ENCODE measurements at regions not wholly inside any gene's neighbourhood (a gene's known extent, or its start where the extent isn't known, plus 50 kb on each side); places are given as distances from the start of the nearest gene placed in this dataset.
"Not testable (repeated sequence)": the region's sequence is repeated elsewhere in the genome, so short reads cannot be mapped to it uniquely, and the experiment has no call there.

DNA sequence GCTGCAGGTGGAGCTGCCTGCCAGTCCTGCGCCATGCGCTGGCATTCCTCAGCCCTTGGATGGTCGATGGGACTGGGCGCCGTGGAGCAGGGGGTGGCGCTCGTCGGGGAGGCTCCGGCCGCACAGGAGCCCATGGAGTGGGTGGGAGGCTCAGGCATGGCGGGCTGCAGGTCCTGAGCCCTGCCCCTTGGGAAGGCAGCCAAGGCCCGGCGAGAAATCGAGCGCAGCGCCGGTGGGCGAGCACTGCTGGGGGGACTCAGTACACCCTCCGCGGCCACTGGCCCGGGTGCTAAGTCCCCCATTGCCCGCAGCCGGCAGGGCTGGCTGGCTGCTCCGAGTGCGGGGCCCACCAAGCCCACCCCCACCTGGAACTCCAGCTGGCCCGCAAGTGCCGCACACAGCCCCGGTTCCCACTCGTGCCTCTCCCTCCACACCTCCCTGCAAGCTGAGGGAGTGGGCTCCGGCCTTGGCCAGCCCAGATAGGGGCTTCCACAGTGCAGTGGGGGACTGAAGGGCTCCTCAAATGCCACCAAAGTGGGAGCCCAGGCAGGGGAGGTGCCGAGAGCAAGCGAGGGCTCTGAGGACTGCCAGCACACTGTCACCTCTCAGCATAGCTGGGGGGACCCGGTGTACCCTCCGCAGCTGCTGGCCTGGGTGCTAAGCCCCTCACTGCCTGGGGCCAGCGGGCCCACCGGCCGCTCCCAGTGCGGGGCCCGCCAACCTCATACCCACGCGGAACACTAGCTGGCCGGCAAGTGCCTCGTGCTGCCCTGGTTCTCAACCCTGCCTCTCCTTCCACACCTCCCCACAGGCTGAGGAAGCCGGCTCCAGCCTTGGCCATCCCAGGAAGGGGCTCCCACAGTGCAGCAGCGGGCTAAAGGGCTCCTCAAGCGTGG, 742.7 kb downstream of the SOCS6 start:
- DNase-seq, result not testable (repeated sequence)

DNA sequence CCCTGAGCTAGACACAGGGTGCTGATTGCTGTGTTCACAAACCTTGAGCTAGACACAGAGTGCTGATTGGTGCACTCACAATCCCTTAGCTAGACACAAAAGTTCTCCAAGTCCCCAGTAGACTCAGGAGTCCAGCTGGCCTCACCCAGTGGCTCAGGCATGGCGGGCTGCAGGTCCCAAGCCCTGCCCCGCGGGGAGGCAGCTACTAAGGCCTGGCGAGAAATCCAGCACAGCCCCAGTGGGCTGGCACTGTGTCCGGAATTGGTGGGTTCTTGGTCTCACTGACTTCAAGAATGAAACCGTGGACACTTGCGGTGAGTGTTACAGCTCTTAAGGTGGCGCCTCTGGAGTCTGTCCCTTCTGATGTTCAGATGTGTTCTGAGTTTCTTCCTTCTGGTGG, 741.2 kb downstream of the SOCS6 start:
- DNase-seq, result not testable (repeated sequence)

DNA sequence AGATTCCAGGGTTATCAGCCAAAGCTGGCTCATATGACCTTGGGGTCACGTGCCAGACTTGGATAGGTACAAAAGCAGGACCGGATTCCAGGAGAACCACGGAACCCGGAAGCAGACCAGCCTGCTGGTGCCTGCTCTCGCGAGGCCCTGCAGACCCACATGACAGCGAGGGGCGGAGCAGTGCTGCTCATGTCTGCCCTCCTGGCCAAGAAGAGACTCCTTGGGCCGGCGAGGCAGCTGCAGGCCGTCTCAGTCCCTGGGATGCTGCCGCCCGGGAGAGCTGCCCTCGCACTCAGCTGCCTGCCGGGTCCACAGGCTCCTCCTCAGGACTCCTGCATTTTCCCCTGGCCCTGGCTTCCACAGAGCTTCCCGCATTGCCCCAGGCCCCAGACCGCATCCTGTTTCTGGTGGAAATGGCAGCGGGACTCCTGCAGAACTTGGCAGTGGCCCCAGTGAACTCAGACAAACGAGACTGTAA, 739.5 kb downstream of the SOCS6 start:
- no peak for DNase-seq

DNA sequence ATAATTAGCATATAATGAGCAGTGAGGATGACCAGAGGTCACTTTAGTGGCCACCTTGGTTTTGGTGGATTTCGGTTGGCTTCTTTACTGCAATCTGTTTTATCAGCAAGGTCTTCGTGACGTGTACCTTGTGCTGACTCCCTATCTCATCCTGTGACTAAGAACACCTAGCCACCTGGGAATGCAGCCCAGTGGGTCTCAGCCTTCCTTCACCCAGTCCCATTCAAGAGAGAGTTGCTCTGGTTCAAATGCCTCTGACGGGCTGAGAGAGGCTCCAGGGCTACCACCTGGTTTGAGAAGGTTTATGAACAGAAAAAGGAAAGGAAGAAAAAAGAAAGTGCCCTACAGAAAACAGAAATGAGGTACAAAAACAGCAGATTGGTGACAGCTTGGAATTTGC, 738.7 kb downstream of the SOCS6 start:
- DNase-seq, result no peak

- no peak for DNase-seq
Observed at GRCh38 chr18:71025505-71026225, 736.8 kb downstream of the SOCS6 start.

- DNase-seq, result no peak
Observed at GRCh38 chr18:71022389-71022788, 733.5 kb downstream of the SOCS6 start.

DNA sequence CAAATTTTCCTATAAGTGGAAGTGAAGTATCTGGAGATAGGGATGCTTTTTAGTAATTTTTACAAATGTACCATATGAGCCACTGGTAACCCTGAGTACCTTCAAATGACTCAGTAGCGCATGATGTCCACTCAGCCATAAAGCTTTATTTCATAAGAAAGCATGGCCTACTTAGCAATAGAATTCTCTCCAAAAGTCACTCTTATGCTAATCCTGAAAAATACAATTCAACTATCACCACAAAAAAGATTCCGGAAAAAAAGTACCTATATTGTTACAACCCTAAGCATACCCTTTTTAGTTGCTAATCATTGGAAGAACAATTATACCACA, 732.2 kb downstream of the SOCS6 start:
- no peak for DNase-seq

- DNase-seq, result no peak
Observed at GRCh38 chr18:71020342-71021029, 731.6 kb downstream of the SOCS6 start.

DNA sequence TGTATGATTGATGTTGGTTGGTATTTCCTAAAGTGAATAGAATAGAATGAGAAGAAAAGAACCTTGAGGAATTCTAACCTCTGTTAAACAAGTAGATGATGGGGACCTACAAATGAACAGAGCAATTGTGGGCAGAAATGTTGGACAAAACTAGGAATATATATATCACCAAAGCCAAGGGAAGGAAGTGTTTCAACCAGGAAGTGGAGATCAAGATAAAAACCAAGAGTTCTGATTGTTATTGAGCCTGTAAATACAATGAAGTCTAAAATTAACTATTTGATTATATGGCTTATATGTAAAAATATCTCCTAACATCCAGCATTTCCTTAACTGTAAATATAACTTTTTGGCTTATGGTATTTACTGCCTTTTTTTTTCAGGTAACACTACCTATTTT, 730.0 kb downstream of the SOCS6 start:
- DNase-seq, result no peak

DNA sequence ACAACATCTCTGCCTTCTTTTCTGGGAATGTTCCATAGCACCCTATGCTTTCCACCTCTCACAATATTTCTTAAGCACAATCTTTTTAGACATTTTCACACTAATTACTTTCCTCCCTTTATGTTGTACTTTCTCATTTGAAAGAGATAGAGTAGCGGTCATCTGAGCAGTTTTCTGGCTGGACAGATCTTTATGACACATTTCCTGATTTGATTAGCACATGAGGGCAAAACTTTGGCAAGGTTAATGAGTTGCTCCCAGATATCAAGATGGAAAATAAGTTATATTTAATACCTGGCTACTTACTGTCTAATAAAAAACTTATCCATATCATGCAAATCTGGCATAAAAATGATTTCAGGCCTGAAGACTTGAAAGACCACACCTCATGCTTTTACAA, 723.9 kb downstream of the SOCS6 start:
- no peak for DNase-seq

DNA sequence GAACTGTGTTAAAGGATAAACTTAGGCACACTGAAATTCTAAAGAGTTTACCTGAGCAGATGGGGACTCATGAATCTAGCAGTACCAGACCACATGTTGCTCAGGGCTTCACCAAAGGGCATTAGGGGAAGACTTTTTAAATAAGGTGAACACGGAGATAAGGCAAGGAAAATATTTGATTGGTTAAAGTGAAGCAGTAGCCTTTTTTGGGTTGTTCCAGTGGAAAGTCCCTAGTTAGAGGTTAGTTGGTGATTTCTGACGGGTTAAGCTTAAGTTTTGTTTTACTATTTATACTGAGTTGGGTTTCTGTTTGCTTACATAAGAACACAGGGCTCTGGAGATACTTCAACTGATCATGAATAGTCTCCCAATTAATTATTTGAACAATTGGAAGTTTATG, 722.5 kb downstream of the SOCS6 start:
- DNase-seq, result no peak

GRCh38 chr18:71008257-71008656, 719.4 kb downstream of the SOCS6 start:
- DNase-seq, result no peak

DNA sequence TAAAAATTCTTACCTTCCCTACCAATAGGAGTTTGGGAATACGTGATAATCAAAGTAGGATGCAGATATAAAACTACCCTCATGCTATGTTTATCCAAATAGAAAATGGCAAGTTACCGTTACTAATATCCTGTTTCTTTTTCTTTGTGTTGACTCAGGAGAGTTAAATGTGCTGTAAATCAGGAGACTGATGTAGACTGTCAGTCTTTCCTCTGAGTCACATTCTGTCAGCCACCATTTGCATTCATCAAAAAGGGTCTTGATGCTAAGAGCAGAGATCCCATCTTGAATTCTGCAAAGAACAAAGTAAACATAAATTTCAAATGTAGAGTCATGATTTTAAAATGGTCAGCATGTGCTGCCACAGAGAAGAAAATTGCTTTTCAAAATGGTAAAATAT, 712.8 kb downstream of the SOCS6 start:
- no peak for DNase-seq

- DNase-seq, result no peak
Observed at GRCh38 chr18:70998490-70998889, 709.6 kb downstream of the SOCS6 start.

DNA sequence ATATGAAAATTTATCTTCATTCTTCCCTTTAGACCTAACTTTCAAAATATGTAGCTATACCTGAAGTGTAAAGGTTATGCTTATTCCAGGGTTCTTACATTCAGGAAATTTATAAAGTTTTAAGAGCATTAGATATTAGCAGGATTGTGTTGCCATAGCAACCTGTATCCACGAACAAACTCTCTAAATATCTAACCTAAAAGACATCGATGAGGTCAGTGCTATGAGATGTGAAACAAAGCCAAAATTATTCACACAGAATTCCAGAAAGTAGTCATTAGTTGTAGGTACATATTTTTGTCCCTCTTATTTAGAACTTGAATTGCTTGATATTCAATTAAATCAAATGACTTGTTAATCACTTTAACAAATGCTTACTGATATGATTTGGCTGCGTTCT, 705.3 kb downstream of the SOCS6 start:
- DNase-seq, result no peak

DNA sequence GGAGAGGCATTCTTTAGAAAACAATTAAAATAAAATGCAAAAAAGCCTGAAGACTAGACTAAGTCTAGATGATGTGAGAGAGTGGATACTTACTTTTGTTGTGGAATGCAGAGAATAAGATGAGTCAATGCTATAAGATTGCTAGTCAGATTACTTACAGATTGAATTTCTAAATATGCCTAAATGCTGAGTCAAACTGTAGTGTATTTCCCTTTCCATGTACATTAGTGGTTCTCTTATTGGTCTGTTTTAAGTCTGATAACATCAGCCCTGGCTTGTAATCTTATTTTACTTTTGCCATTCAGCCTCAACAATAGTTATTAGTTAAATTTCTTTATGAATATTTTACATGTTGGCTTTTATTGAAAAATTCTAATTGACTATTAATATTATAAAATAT, 702.7 kb downstream of the SOCS6 start:
- no peak for DNase-seq

DNA sequence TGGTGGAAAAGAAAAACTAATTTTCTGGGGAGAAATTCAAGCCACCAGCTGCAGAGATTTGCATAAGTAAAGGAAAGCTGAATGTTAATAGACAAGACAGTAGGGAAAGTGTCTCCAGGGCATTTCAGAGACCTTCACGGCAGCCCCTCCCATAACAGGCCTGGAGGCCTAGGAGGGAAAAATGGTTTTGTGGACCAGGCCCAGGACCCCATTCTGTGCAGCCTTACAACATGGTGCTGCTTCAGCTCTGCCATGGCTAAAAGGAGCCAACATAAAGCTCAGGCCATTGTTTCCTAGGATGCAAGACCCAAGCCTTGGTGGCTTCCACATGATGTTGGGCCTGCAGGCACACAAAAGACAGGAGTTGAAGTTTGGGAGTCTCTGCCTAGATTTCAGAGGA, 697.1 kb downstream of the SOCS6 start:
- no peak for DNase-seq

DNA sequence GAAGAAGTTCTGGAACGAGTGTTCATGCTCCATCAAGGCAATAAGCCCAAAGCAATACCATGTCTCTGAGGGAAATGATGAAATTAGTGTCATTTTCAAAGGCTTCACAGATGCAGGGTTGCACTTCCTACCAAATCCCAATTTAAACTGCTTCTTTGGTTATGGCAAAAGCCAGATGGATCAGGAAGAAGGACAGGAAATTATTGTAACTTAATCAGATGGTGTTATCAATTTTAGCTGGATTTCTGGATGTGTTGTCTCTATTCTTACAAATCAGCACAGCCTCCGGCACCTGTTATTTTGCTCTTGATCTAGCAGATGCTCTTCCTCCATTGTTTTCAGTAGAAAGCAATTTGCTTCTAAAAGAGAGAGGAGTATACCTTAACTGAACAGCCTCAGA, 693.4 kb downstream of the SOCS6 start:
- DNase-seq, result no peak

- no peak for DNase-seq
Observed at GRCh38 chr18:70981400-70982140, 692.7 kb downstream of the SOCS6 start.

DNA sequence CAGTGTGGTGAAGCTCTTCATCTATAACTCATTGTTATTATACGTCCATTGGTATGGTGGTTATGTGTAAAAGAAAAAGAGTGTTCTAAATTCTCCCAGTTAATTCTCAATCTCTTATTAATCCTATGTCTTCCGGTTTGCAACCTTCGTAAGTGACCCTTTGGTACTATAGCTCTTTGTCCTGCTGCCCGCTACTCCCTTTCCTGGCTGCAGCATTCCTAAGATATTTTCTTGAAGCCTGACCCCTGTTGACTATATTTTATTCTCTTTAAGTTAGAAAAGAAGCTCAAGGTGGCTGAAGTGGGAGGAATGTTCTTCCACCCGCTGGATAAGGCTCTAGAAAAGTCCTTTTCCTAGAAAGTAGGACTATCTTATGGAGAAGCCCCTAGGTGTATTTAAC, 684.8 kb downstream of the SOCS6 start:
- DNase-seq, result no peak

DNA sequence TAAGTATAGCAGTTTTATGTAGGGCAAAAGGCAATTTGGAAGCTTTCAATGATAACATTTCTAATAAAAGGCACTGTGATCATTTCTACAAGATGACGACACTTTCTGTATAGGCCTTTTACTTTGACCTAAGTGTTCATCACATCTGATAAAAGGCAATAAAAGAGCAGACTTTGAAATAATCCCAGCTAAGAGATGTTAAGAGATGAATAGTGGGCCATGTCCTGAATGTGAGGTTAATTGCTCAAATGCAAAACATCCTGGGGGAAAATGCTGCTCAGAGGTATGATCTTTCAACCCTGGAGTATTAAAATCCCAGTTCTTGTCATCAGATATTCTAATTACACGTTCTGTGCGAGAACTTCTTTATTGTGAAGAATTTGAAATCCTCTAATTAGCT, 677.6 kb downstream of the SOCS6 start:
- no peak for DNase-seq

DNA sequence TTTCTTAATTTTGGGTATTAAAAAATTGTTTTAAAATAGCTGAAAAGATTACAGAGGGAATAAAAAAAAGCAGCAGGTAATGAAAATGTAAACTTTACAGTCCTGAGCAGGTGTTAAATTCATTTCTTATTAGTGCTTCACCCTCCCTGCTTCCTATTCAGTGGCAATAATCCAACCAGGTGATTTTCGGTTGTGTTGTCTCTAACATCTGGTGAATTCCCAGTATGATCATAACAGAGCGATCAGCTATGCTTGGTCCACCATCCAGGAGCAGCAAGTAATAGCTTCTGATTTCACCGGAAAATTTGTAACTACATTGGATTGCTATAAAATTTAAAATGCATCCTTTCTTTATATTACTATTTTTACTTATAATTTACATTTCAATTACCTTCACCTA, 673.1 kb downstream of the SOCS6 start:
- DNase-seq, result no peak

GRCh38 chr18:70956554-70956953, 667.7 kb downstream of the SOCS6 start:
- DNase-seq, result no peak

All from NCI-H2107 (cell line).